ENCODE measurements at regions not wholly inside any gene's neighbourhood (a gene's known extent, or its start where the extent isn't known, plus 50 kb on each side); places are given as distances from the start of the nearest gene placed in this dataset.

- no peaks in the 10 kb centered on the region for H3K27me3 ChIP-seq (ENCODE audit: control insufficient read depth, insufficient read depth, low read length)
- H3K4me3 ChIP-seq (ENCODE audit: insufficient read depth, low read depth, low read length): no peak overlapping the region
- H3K36me3 ChIP-seq (replicated peaks; ENCODE audit: control insufficient read depth, insufficient read depth, low read length): no peaks in the 10 kb centered on the region
- DNase-seq: no peak
Observed at GRCh38 chr1:192418552-192419285, 101.9 kb downstream of the RGS21 start.

- Histone ChIP-seq H3K4me3 (ENCODE audit: insufficient read depth, low read depth, low read length) (no peak overlapping the region), H3K27me3 (ENCODE audit: control insufficient read depth, insufficient read depth, low read length) (no peaks in the 10 kb centered on the region), H3K36me3 (replicated peaks; ENCODE audit: control insufficient read depth, insufficient read depth, low read length) (no peaks in the 10 kb centered on the region)
- DNase-seq: no peak
Observed at GRCh38 chr1:192430644-192431043, 113.9 kb downstream of the RGS21 start.

GRCh38 chr1:192435704-192436103, 118.9 kb downstream of the RGS21 start:
- no peak for DNase-seq
- no peaks in the 10 kb centered on the region for H3K27me3 ChIP-seq (ENCODE audit: control insufficient read depth, insufficient read depth, low read length)
- no peak overlapping the region for H3K4me3 ChIP-seq (ENCODE audit: insufficient read depth, low read depth, low read length)
- no peaks in the 10 kb centered on the region for H3K36me3 ChIP-seq (replicated peaks; ENCODE audit: control insufficient read depth, insufficient read depth, low read length)

GRCh38 chr1:192436441-192437078, 119.8 kb downstream of the RGS21 start:
- H3K4me3 ChIP-seq (ENCODE audit: insufficient read depth, low read depth, low read length): no peak overlapping the region
- H3K27me3 ChIP-seq (ENCODE audit: control insufficient read depth, insufficient read depth, low read length): no peaks in the 10 kb centered on the region
- no peak for DNase-seq
- no peaks in the 10 kb centered on the region for H3K36me3 ChIP-seq (replicated peaks; ENCODE audit: control insufficient read depth, insufficient read depth, low read length)

- Histone ChIP-seq H3K27me3 (ENCODE audit: control insufficient read depth, insufficient read depth, low read length) (no peaks in the 10 kb centered on the region), H3K4me3 (ENCODE audit: insufficient read depth, low read depth, low read length) (no peak overlapping the region), H3K36me3 (replicated peaks; ENCODE audit: control insufficient read depth, insufficient read depth, low read length) (no peaks in the 10 kb centered on the region)
- DNase-seq: no peak
Observed at GRCh38 chr1:192438737-192439136, 121.9 kb downstream of the RGS21 start.

GRCh38 chr1:192439373-192440025, 122.7 kb downstream of the RGS21 start:
- no peak for DNase-seq
- no peak overlapping the region for H3K4me3 ChIP-seq (ENCODE audit: insufficient read depth, low read depth, low read length)
- H3K27me3 ChIP-seq (ENCODE audit: control insufficient read depth, insufficient read depth, low read length): no peaks in the 10 kb centered on the region
- H3K36me3 ChIP-seq (replicated peaks; ENCODE audit: control insufficient read depth, insufficient read depth, low read length): no peaks in the 10 kb centered on the region

- H3K4me3 ChIP-seq (ENCODE audit: insufficient read depth, low read depth, low read length): no peak overlapping the region
- no peaks in the 10 kb centered on the region for H3K36me3 ChIP-seq (replicated peaks; ENCODE audit: control insufficient read depth, insufficient read depth, low read length)
- DNase-seq: no peak
- no peaks in the 10 kb centered on the region for H3K27me3 ChIP-seq (ENCODE audit: control insufficient read depth, insufficient read depth, low read length)
Observed at GRCh38 chr1:192441492-192441891, 124.7 kb downstream of the RGS21 start.

GRCh38 chr1:192442736-192443135, 125.9 kb downstream of the RGS21 start:
- Histone ChIP-seq H3K4me3 (ENCODE audit: insufficient read depth, low read depth, low read length) (no peak overlapping the region), H3K36me3 (replicated peaks; ENCODE audit: control insufficient read depth, insufficient read depth, low read length) (no peaks in the 10 kb centered on the region), H3K27me3 (ENCODE audit: control insufficient read depth, insufficient read depth, low read length) (no peaks in the 10 kb centered on the region)
- no peak for DNase-seq

GRCh38 chr1:192443616-192444015, 126.8 kb downstream of the RGS21 start:
- DNase-seq: no peak
- H3K27me3 ChIP-seq (ENCODE audit: control insufficient read depth, insufficient read depth, low read length): no peaks in the 10 kb centered on the region
- no peaks in the 10 kb centered on the region for H3K36me3 ChIP-seq (replicated peaks; ENCODE audit: control insufficient read depth, insufficient read depth, low read length)
- H3K4me3 ChIP-seq (ENCODE audit: insufficient read depth, low read depth, low read length): no peak overlapping the region

- Histone ChIP-seq H3K4me3 (ENCODE audit: insufficient read depth, low read depth, low read length) (no peak overlapping the region), H3K36me3 (replicated peaks; ENCODE audit: control insufficient read depth, insufficient read depth, low read length) (no peaks in the 10 kb centered on the region), H3K27me3 (ENCODE audit: control insufficient read depth, insufficient read depth, low read length) (no peaks in the 10 kb centered on the region)
- DNase-seq: no peak
Observed at GRCh38 chr1:192445241-192445640, 128.4 kb downstream of the RGS21 start.

GRCh38 chr1:192445839-192446489, 129.2 kb downstream of the RGS21 start:
- H3K27me3 ChIP-seq (ENCODE audit: control insufficient read depth, insufficient read depth, low read length): no peaks in the 10 kb centered on the region
- H3K36me3 ChIP-seq (replicated peaks; ENCODE audit: control insufficient read depth, insufficient read depth, low read length): no peaks in the 10 kb centered on the region
- no peak for DNase-seq
- no peak overlapping the region for H3K4me3 ChIP-seq (ENCODE audit: insufficient read depth, low read depth, low read length)

GRCh38 chr1:192448026-192448578, 127.5 kb upstream of the RGS1 start:
- Histone ChIP-seq H3K27me3 (ENCODE audit: control insufficient read depth, insufficient read depth, low read length) (no peaks in the 10 kb centered on the region), H3K4me3 (ENCODE audit: insufficient read depth, low read depth, low read length) (no peak overlapping the region), H3K36me3 (replicated peaks; ENCODE audit: control insufficient read depth, insufficient read depth, low read length) (no peaks in the 10 kb centered on the region)
- no peak for DNase-seq

GRCh38 chr1:192453360-192453992, 122.1 kb upstream of the RGS1 start:
- DNase-seq: no peak
- no peak overlapping the region for H3K4me3 ChIP-seq (ENCODE audit: insufficient read depth, low read depth, low read length)
- no peaks in the 10 kb centered on the region for H3K36me3 ChIP-seq (replicated peaks; ENCODE audit: control insufficient read depth, insufficient read depth, low read length)
- H3K27me3 ChIP-seq (ENCODE audit: control insufficient read depth, insufficient read depth, low read length): no peaks in the 10 kb centered on the region

- Histone ChIP-seq H3K27me3 (ENCODE audit: control insufficient read depth, insufficient read depth, low read length) (no peaks in the 10 kb centered on the region), H3K4me3 (ENCODE audit: insufficient read depth, low read depth, low read length) (no peak overlapping the region), H3K36me3 (replicated peaks; ENCODE audit: control insufficient read depth, insufficient read depth, low read length) (no peaks in the 10 kb centered on the region)
- DNase-seq: no peak
Observed at GRCh38 chr1:192459467-192459866, 116.1 kb upstream of the RGS1 start.
